LNCaP clone FGC (cell line): ENCODE measurements at regions not wholly inside any gene's neighbourhood (a gene's known extent, or its start where the extent isn't known, plus 50 kb on each side); places are given as distances from the start of the nearest gene placed in this dataset.

ENCODE experiments used
- DNase-seq: peaks from one replicate; pipeline ENCODE4 v3.0.0-alpha.2; 2011; ENCODE audit warnings: low read depth
- H3K4me3 ChIP-seq: 2 replicates; pipeline ENCODE4 v1.5.1; 2011; ENCODE audit warnings: mild to moderate bottlenecking, low read depth, low read length, control low read depth
- CTCF ChIP-seq: IDR thresholded peaks from 2 replicates; pipeline ENCODE4 v1.5.1; 2012; ENCODE audit warnings: mild to moderate bottlenecking; ENCODE audit not compliant: control insufficient read depth, insufficient read depth; ENCODE audit errors: extremely low read depth

- DNase-seq = no peak
- H3K4me3 ChIP-seq = no peak overlapping the region
- TF ChIP-seq CTCF = no peak
Observed at GRCh38 chr11:116115801-116116200, 611.6 kb upstream of the CADM1 start.

- DNase-seq = no peak
- no peak for TF ChIP-seq CTCF
- no peak overlapping the region for H3K4me3 ChIP-seq
Observed at GRCh38 chr11:116114198-116114651, 610.0 kb upstream of the CADM1 start.

GRCh38 chr11:116112087-116112935 is 608.1 kb upstream of the CADM1 start:
- no peak overlapping the region for H3K4me3 ChIP-seq
- DNase-seq = no peak
- TF ChIP-seq CTCF = no peak

- no peak for DNase-seq
- TF ChIP-seq CTCF = no peak
- H3K4me3 ChIP-seq = no peak overlapping the region
Observed at GRCh38 chr11:116111546-116111945, 607.3 kb upstream of the CADM1 start.

GRCh38 chr11:116110802-116111201 is 606.6 kb upstream of the CADM1 start:
- DNase-seq = no peak
- no peak for TF ChIP-seq CTCF

GRCh38 chr11:116110356-116110755 is 606.1 kb upstream of the CADM1 start:
- H3K4me3 ChIP-seq = no peak overlapping the region
- no peak for TF ChIP-seq CTCF
- no peak for DNase-seq

More at GRCh38 chr11:116110802-116111201, 606.6 kb upstream of the CADM1 start:
- no peak overlapping the region for H3K4me3 ChIP-seq

GRCh38 chr11:116109228-116109627 is 605.0 kb upstream of the CADM1 start:
- H3K4me3 ChIP-seq = no peak overlapping the region
- no peak for DNase-seq
- no peak for TF ChIP-seq CTCF
